ENCODE measurements at regions not wholly inside any gene's neighbourhood (a gene's known extent, or its start where the extent isn't known, plus 50 kb on each side); places are given as distances from the start of the nearest gene placed in this dataset.

GRCh38 chr10:29941476-29941875, 117.9 kb downstream of the JCAD start:
- no peak for TF ChIP-seq GATA2 (IDR thresholded peaks at IDR 0.05; ENCODE audit: insufficient read depth, insufficient read length, low read depth, low read length)
- TF ChIP-seq POLR2A (IDR thresholded peaks at IDR 0.05; ENCODE audit: low read depth, low read length), result no peak
- TF ChIP-seq CTCF (IDR thresholded peaks at IDR 0.05; ENCODE audit: extremely low read depth in 1 of 2, insufficient read depth in 1 of 2, low read depth in 1 of 2, low read length in 2 of 2), result no peak
- TF ChIP-seq EZH2 (IDR thresholded peaks at IDR 0.05; ENCODE audit: borderline replicate concordance, low read depth, low read length, severe bottlenecking), result no peak
- no peak for TF ChIP-seq JUN (IDR thresholded peaks at IDR 0.05; ENCODE audit: borderline replicate concordance, insufficient read depth, insufficient read length, low read depth)

All from endothelial cell of umbilical vein (primary cell).